SK-N-DZ (cell line): ENCODE measurements at regions not wholly inside any gene's neighbourhood (a gene's known extent, or its start where the extent isn't known, plus 50 kb on each side); places are given as distances from the start of the nearest gene placed in this dataset.

ENCODE experiments used
- DNase-seq: peaks from one replicate; pipeline ENCODE4 v3.0.0-alpha.2; 2015; ENCODE audit warnings: low spot score

DNA sequence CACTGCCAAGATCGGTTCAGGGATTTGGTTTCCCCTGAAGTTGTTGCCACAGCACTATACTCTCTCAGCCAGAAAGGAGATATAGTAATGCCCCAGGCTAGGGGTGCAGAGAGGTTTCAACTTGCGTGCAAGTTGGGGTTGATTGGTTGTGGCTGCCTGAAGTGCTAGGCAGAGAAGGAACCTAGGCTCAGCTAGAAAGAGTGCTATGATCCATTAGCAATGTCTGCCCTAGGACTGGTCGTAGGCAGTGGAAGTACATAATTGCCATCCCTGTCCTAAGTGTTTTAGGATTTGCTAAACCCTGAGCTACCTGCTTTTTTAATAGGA is 136.6 kb upstream of the SMIM23 start:
- DNase-seq: no peak

DNA sequence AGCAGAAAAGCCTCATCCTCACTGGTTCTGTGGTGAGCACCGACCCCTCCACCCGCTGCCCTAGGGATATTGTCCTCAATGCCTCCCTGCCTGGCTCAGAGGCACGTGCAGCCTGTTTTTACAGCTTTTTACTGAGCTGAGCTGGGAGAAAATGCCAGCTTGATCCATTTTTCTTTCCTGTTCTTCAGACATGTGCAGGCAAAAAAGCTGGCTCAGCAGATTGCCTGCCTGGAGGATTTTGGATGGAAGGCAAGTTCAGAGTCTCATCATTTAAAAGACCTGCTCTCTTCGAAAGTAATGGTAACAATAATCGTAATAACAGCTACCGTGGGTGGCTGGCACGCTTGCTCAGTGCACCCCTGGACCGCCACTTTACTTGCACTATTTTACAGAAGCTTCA is 135.0 kb upstream of the SMIM23 start:
- DNase-seq: no peak

DNA sequence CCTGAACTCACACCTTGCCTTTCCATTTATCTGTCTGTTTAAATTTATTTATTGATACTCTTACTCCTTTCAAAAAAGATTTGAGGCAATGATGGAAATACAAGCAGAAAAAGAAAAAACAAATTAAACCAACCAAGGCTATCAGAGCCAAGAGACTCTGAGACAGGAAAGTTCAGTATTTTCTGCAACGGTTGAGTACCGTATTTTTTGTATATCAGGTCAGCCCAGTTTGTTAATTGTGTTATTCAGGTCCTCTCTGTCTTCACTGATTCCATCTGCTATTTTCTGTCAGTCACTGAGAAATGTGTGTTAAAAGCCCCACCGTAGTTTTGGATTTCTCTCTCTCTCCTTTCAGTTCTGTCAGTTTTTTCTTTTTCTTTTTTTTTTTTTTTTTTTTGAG is 134.5 kb upstream of the SMIM23 start:
- DNase-seq: no peak

DNA sequence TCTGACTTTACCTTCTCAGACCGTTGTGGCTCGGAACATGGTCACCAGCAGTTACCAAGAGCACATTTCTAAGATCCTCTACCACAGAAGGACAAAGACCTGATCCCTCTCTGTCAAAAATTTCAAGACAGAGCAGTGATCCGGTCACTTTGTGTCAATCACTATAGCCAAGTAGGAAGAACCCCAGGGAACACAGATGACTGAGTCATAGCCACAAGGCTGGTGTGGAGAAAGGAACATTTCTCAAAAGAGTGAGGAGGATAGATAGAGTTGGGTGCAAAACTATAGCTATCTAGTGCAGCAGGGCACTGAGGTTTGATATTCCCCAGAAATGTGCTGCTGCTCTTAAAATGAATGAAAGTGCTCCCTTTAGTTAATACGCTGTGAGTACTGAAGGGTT is 130.7 kb upstream of the SMIM23 start:
- DNase-seq: no peak

DNA sequence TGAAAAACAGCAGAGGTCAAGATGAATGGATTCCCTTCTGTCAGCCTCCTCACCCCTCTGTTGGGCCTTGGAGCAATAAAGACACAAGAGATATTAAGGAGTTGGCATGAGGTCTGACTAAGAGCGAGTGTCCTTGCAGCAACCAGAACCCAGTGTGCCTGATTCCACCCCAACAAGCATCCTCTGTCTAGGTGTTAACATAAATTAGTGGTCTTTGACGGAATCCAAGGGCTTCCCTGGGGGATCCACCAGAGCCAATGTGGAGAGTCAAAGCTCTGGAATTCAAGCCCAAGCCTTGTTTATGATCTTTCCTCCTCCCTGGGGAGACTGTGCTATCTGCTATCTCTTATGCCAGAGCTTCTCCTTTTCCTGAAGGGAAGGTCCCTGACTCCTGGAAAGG is 128.1 kb upstream of the SMIM23 start:
- DNase-seq: no peak

DNA sequence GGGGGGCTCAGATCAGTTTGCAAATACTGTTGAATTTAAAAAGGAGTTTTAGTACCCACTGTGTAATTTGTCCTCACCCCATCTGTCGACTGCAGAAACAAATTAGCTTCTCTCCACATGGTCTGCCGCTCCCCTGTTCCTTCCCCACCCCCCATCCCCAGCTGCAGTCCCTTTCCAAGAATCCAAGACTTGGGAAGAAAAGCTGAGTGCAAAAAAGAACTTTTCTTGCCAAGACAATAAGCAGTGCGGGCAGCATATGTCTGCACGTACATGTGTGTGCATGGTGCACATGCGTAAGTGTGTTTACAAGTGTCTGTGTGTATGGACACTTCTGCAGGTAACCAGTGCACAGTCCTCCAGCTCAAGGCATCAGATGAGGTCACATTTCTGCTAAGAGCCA is 125.7 kb upstream of the SMIM23 start:
- no peak for DNase-seq

DNA sequence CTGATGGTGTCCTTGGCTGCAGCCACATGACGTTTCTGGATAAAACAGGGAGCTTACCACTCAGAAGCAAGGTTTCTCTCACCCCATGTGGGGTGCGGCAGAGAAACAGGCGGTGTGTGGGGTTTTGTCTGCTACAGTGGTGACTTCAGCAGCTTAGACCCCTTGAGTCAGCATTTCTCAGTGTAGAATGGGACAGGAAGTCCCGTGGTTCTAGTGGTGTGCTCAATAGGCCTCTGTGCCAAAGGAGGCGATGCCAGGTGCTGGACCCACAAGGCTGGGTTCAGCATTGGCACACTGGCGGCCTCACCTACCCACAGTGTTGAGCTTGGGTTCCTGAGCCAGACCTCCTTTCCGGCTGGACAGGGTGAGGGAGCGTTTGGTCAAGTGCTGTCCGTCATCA is 125.2 kb upstream of the SMIM23 start:
- DNase-seq: no peak

DNA sequence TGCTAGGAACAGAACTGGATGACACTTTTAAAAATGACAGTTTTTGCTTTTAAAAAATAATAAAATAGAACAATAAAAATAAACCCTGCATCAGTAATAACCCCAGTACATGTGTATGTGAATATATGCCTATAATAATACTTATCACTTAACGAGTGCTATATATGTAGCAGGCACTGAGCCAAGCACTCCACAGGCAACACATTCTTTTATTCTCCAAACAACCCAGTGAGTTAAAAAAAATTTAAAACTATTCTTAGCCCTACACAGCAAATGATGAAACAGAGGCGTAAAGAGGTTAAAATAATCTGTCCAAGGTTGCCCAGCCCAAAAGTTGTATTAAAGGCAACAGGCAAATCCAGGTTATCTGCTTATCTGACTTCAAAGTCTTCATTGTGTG is 124.5 kb upstream of the SMIM23 start:
- DNase-seq: no peak

DNA sequence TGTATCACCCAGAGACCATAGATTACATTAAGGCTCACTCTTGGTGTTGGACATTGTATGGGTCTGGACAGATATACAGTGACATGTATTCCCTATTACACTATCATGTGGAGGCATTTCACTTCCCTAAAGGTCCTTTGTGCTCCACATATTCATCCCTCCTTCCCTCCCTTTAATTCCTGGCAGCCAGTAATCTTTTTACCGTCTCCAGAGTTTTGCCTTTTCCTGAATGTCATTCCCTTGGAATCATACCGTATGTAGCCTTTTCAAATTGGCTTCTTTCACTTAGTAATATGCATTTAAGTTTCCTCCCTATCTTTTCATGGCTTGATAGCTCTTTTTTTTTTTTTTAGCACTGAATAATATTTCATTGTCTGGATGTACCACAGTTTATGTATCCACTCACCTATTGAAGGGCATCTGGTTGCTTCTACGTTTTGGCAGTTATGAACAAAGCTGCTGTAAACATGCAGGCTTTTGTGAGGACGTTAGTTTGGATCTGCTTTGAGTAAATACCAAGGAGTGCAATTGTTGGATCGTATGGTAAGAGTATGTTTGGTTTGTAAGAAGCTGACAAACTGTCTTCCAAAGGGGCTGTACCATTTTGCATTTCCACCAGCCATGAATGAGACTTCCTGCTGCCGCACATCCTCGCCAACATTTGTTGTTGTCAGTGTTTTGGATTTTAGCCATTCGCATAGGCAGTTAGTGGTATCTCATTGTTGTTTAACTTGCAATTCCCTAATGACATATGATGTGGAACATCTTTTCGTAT is 122.1 kb upstream of the SMIM23 start:
- no peak for DNase-seq

DNA sequence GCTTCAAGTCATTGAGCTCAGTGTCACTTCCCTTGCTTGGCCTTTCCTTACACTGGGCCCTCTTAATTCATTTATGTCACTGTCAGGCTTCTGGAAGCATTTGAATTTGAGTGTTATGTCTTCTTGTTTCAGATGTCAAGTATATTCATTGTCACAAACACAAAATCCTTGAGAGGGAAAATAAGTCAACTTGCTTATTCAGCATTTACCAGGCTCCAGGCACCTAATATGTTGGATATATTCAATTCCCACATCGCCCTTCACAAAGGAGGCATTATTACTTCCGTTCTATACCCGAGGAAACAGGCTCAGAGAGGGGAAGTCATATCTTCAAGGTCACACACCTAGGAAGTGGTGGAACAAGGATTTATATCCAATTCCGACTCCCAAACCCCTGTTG is 121.1 kb upstream of the SMIM23 start:
- DNase-seq: no peak

DNA sequence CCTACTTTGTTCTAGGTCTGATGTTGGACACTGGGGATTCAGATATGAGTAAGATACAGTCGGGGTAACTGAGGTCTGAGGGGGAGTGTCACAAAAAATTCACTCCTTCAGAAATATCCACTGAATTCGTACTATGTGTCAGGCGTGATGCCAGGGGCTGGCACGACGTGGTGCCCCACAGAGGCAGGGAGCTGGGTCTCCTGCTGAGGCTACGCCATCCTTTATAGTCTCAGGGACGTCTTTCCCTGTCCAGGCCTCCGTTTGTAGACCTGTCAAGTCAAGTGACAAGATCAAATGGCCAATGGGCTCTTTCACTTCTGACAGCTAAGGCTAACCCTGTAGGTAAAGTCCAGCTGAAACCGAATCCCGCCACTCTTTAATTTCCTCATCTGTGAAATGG is 118.8 kb upstream of the SMIM23 start:
- DNase-seq: no peak

DNA sequence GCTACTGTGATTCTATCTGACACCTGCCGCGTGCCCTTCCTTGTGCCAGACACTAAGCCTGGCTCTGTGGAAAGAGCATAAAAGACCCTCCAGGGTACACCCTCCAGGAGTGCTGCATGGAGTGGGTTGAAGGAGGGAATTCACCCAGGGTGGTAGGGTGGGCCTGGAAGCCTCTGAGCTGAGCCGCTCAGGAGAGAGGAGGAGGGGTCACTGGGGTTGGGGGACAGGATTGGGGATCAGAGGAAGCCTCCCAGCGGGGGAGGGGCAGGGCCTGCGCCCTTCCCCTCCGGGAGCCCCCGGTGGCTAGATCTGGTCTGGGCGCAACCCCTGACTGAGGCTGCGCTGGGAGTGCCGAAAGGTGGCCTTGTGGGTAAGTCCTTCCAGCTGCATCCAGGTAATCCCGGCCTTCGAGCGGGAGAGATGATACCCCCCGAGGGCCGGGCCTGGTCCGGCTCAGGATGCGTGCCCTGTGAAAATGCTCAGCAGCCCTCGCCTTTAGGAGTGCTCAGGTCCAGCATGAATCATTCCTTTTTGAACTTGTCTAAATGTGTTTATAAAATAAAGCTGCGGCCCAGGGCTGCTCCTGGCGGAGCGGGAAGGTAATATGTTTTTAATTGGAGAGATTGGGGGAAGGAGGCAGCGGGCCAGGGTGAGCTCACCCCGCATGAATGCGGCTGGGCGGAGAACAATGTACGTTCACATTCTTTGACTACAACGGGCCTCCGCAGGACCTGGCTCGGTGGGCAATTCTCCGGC is 118.1 kb upstream of the SMIM23 start:
- DNase-seq: no peak

DNA sequence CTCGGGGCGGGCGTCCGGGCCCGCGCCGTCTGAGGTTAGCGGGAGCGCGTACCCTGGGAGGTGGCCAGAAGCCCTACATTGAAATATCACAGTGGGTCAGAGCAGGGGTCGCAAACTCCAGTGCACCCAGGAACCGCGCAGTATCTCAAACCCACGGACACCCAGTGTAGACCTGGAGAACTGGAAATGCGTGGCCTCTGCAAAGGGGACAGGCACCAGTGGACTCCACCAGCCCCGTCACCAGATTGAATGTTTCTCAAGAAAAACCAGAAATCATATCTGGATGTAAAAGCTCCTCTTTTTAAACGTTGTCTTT is 117.6 kb upstream of the SMIM23 start:
- no peak for DNase-seq

DNA sequence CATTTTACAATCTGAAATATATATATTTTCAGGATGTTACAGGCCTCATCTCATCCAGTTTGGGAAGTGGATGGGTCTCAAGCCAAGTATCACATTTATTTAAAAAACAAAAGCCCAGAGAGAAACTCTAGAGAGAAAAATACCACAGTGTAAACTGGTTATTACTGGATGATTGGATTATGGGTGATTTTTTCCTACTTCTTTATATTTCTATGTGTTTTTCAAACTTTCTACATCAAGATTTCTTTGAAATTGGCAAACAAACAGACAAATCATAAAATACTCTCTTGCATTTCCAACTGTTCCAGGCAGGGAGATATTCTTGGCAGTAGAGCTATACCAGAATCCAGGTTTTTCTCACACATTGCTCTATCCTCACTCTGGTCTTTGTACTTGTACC is 116.0 kb upstream of the SMIM23 start:
- no peak for DNase-seq

DNA sequence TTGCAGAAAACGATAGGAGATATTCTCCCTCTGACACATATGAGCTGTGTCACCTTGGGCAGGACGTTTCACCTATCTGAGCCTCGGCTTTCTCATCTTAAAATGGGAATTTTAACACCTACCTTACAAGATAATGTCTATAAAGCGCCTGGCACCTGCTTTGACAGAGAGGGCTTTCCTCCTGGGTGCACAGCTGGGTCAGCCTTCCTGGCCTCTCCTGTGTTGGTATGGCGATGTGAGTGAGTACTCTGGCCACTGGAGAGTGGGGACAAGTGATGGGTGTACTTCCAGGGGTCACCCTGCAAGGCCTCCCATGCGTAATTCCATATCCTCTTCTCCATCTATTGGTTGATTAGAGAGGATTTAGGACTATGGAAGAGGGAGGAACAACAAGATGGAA is 113.1 kb upstream of the SMIM23 start:
- no peak for DNase-seq

DNA sequence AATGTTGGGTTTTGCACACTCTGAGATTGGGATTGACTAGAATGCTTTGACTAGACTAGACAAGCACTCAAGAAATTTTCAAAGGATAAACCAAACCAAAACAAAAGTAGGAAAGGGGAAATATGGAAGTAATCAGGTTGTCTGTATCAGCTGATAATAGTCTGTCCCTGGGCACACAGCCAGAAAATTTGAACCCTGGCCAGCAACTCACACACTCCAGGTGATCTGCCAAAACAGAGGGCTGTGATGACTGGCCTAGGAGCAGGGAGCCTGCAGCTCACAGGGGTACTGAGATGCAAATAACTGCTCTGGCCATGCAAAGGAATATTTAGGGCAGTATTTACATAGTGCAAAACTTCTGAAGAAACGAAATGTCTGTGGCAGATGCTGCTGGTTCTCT is 112.3 kb upstream of the SMIM23 start:
- DNase-seq: no peak

DNA sequence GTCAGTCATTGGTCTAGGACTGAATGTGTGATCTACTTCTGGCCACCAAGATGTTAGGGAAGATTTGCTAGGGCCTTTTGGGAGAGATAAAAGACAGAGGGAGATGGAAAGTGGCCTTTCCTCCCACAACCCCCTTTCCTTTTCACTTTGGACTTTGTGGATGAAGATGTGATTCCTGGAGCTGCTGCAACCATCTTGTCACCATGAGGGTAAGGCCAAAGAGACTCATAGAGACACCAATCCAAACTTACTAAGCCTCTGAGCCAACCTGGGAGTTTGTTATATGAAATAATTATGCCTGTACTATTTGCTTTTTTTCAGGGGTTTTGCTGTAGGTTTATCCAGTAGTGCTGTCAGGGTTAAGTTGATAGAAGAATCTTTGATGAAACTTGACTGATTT is 111.8 kb upstream of the SMIM23 start:
- no peak for DNase-seq

DNA sequence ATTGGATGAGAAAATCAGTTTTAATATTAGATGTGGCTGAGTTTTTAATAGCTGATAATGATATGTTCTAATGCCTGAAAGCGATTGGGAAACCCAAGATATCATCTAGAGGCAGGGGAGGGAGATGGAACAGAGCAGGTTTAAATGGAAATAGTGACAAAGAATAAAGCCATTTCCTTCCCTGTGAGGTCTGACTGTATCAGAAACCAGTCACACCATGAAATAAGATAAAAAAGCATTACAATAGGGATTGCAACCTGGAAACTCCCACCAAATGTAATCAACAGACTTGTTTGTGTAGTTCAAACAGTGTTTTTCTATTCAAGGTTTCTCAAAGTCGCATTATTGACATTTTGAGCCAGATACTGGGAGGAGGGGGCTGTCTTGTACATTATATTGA is 110.1 kb upstream of the SMIM23 start:
- no peak for DNase-seq

DNA sequence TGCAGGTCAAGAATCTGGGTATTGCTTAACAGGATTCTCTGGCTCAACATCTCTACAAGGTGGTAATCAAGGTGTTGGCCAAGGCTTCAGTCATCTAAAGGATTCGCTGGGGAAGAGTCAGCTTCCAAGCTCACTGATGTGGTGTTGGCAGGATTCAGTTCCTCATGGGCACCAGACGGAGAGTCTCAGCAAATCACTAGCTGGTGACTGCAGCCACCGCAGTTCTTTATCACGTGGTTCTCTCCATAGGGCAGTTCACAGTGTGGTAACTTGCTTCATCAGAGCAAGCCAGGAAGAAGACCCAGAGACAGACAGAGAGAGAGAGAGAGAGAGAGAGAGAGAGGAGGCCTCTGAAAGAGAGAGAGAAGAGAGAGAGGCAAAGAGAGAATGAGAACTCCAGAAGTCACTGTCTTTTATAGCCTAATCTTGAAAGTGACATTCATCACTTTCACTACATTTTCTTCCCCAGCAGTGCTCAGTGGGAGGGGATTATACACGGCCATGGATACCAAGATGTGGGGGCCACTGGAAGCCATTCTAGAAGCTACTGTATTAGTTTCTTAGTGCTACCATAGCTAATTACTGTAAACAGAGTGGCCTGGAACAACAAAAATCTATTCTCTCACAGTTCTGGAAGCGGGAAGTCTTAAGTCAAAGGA is 109.2 kb upstream of the SMIM23 start:
- DNase-seq: no peak

DNA sequence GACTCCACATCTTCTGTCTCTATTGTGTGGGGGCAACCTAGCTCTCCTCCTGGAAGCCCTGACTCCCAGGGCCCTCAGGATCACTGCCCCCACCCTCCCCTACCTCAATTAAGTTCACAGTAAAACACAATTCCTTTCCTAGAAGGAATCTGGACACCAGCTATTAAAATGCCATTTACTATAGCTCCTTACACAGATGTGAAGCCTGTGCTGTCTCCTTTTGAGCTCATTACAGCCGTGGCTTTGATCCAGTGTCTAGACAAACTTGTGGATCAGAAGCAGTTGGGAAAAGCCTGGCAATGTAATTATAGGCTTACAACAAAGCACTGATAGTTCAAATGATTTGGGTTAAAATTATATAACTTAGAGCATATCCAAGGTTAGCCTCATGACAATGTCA is 107.0 kb upstream of the SMIM23 start:
- DNase-seq: no peak

DNA sequence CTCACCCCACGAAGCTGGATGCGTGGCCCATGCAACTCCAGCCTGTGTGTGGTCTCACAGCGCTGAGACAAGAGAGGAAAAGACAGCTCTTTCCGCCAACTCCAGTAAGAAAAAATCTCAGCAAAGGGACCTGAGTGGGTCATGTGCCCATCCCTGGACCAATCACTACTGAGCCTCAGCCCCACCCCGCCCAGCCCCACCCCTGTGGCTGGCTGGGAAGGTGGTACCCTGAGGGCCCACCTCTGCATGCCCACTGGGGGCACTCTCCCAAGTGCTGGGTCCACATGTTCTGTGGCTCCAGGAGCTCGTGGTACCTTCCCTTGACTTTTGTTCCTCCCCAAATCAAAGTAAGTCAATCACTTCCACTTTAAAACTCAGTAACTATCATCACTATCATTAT is 105.1 kb upstream of the SMIM23 start:
- DNase-seq: no peak

DNA sequence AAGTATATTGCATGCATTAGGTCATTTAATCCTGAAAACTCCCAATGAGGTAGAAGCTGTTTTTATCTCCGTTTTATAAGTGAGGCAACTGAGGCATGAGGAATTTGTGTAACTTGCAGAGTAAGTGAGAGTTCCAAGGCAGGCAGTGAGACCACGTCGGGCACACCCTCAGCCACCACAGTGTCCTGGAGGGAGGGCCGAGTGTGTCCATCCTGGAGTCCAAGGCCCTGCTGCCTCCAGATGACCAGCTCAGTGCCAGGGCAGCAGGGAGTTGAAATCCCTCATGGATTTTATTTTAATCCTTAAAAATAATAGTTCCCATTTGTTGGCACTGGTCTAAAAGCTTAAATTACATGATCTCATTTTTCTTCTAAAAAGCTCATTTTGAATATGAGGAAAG is 104.6 kb upstream of the SMIM23 start:
- DNase-seq: no peak

DNA sequence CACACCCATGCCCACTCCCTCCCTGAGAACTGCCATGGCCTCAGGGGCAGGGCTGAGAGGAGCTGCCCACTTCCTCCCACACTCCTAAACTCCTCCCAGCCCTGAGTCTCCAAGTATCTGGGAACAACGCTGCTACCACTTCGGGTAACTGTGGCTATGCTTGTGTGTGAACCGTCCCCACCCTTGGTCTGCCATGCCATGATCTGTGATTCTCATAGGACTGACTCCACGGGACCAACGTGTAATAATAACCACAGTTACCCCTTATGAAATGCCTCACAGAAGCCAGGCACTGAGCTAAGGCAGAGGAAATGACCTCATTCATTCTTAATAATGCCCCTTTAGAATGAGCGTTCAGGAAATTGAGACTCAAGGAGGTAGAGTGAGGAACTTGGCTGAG is 103.9 kb upstream of the SMIM23 start:
- DNase-seq: no peak
